ENCODE measurements at regions not wholly inside any gene's neighbourhood (a gene's known extent, or its start where the extent isn't known, plus 50 kb on each side); places are given as distances from the start of the nearest gene placed in this dataset.

GRCh38 chrX:9091258-9091657, 57.3 kb upstream of the FAM9B start:
- Histone ChIP-seq H3K27me3 (ENCODE audit: insufficient read depth, poor library complexity, severe bottlenecking) (no peaks in the 10 kb centered on the region), H3K27ac (replicated peaks) (no peak overlapping the region), H3K4me3 (replicated peaks; ENCODE audit: insufficient read depth, low read length) (no peak overlapping the region)
- DNase-seq (ENCODE audit: low read depth in 1 of 2, low spot score in 1 of 2) = no peak
- TF ChIP-seq REST (IDR thresholded peaks at IDR 0.05; ENCODE audit: insufficient replicate concordance, low read depth) (no peak), GABPA (IDR thresholded peaks at IDR 0.05; ENCODE audit: low read depth) (no peak), POLR2AphosphoS5 (IDR thresholded peaks at IDR 0.05; ENCODE audit: low read depth) (no peak), SPI1 (IDR thresholded peaks at IDR 0.05; ENCODE audit: borderline replicate concordance, low read depth) (no peak), CTCF (IDR thresholded peaks at IDR 0.05; ENCODE audit: insufficient read depth, low read length) (no peak)

- H3K27ac ChIP-seq (replicated peaks) = no peak overlapping the region
- no peak overlapping the region for H3K4me3 ChIP-seq (replicated peaks; ENCODE audit: insufficient read depth, low read length)
- no peak for DNase-seq (ENCODE audit: low read depth in 1 of 2, low spot score in 1 of 2)
- no peak for TF ChIP-seq REST (IDR thresholded peaks at IDR 0.05; ENCODE audit: insufficient replicate concordance, low read depth)
- TF ChIP-seq GABPA (IDR thresholded peaks at IDR 0.05; ENCODE audit: low read depth) = no peak
- TF ChIP-seq POLR2AphosphoS5 (IDR thresholded peaks at IDR 0.05; ENCODE audit: low read depth) = no peak
- no peak for TF ChIP-seq SPI1 (IDR thresholded peaks at IDR 0.05; ENCODE audit: borderline replicate concordance, low read depth)
- no peak for TF ChIP-seq CTCF (IDR thresholded peaks at IDR 0.05; ENCODE audit: insufficient read depth, low read length)
- no peaks in the 10 kb centered on the region for H3K27me3 ChIP-seq (ENCODE audit: insufficient read depth, poor library complexity, severe bottlenecking)
These were observed 69.0 kb upstream of the FAM9B start for GRCh38 chrX:9102956-9103355.

GRCh38 chrX:9108054-9108453, 74.1 kb upstream of the FAM9B start:
- Histone ChIP-seq H3K27me3 (ENCODE audit: insufficient read depth, poor library complexity, severe bottlenecking) (no peaks in the 10 kb centered on the region), H3K27ac (replicated peaks) (no peak overlapping the region), H3K4me3 (replicated peaks; ENCODE audit: insufficient read depth, low read length) (no peak overlapping the region)
- TF ChIP-seq POLR2AphosphoS5 (IDR thresholded peaks at IDR 0.05; ENCODE audit: low read depth) (no peak), SPI1 (IDR thresholded peaks at IDR 0.05; ENCODE audit: borderline replicate concordance, low read depth) (no peak), REST (IDR thresholded peaks at IDR 0.05; ENCODE audit: insufficient replicate concordance, low read depth) (no peak), CTCF (IDR thresholded peaks at IDR 0.05; ENCODE audit: insufficient read depth, low read length) (no peak), GABPA (IDR thresholded peaks at IDR 0.05; ENCODE audit: low read depth) (no peak)
- no peak for DNase-seq (ENCODE audit: low read depth in 1 of 2, low spot score in 1 of 2)
